IMR-90 (cell line): ENCODE measurements at regions not wholly inside any gene's neighbourhood (a gene's known extent, or its start where the extent isn't known, plus 50 kb on each side); places are given as distances from the start of the nearest gene placed in this dataset.
A peak's percentile ranks its signal among the peaks of the same experiment; 100 is the strongest.

Experiments used
- ATAC-seq: fragments of 200-7000 bp; cut with Tn5 transposase; 2 replicates; pipeline ENCODE4 v1.9.1; 2020; ENCODE audit warnings: low read depth, mild to moderate bottlenecking, moderate library complexity
- BruUV-seq: library from RNA; stranded (reverse); fragments of 400-500 nt; replicated peaks from 2 replicates; lab custom pipeline; 2021; lab: Mats Ljungman, UMichigan
- CTCF ChIA-PET: fragments of 300-600 bp; formaldehyde crosslinking; extraction: SDS; loops from one replicate; lab custom pipeline; 2021; ENCODE audit warnings: antibody characterized with exemption; lab: Yijun Ruan, JAX
- POLR2A ChIA-PET: fragments of 300-600 bp; sonication (Branson Sonifier 250); formaldehyde crosslinking; loops from one replicate; lab custom pipeline; 2022; ENCODE audit warnings: antibody characterized with exemption; ENCODE audit not compliant: unreplicated experiment; lab: Charles Lee
- DNase-seq: peaks from one replicate; pipeline ENCODE4 v3.0.0; 2013
- H2AFZ ChIP-seq: replicated peaks from 2 replicates; pipeline ENCODE3; 2013; ENCODE audit warnings: low read length, mild to moderate bottlenecking; ENCODE audit not compliant: poor library complexity
- H2AK5ac ChIP-seq: 2 replicates; pipeline ENCODE4 v1.6.1; 2013; ENCODE audit warnings: low read depth, low read length, inconsistent platforms
- H2AK9ac ChIP-seq: replicated peaks from 2 replicates; pipeline ENCODE3; 2013; ENCODE audit warnings: mild to moderate bottlenecking, low read depth, low read length, moderate library complexity; ENCODE audit not compliant: poor library complexity
- H2BK120ac ChIP-seq: 2 replicates; pipeline ENCODE4 v1.6.1; 2013; ENCODE audit warnings: low read depth, low read length, inconsistent platforms
- H2BK15ac ChIP-seq: 3 replicates; pipeline ENCODE4 v1.6.1; 2013; ENCODE audit warnings: low read depth, low read length, inconsistent platforms
- H2BK20ac ChIP-seq: 2 replicates; pipeline ENCODE4 v1.6.1; 2013; ENCODE audit warnings: low read depth, mild to moderate bottlenecking, inconsistent platforms, low read length, moderate library complexity
- H2BK5ac ChIP-seq: 2 replicates; pipeline ENCODE4 v1.6.1; 2013; ENCODE audit warnings: mild to moderate bottlenecking, low read depth, low read length, inconsistent platforms; ENCODE audit not compliant: poor library complexity, severe bottlenecking
- H3K14ac ChIP-seq: replicated peaks from 2 replicates; pipeline ENCODE4 v1.6.1; 2013; ENCODE audit warnings: low read depth, low read length, inconsistent platforms
- H3K18ac ChIP-seq: 2 replicates; pipeline ENCODE4 v1.6.1; 2013; ENCODE audit warnings: low read depth, low read length, control low read depth
- H3K23ac ChIP-seq: 2 replicates; pipeline ENCODE4 v1.6.1; 2013; ENCODE audit warnings: low read depth, low read length, inconsistent platforms
- H3K27ac ChIP-seq: 2 replicates; pipeline ENCODE4 v1.5.1; 2013; ENCODE audit warnings: mild to moderate bottlenecking, control low read depth, low read length; ENCODE audit not compliant: insufficient read depth
- H3K27me3 ChIP-seq: 2 replicates; pipeline ENCODE4 v1.6.1; 2013; ENCODE audit warnings: low read length; ENCODE audit not compliant: control insufficient read depth, insufficient read depth
- H3K36me3 ChIP-seq: 2 replicates; pipeline ENCODE4 v1.6.1; 2013; ENCODE audit warnings: low read length, mixed read lengths; ENCODE audit not compliant: control insufficient read depth, insufficient read depth
- H3K4ac ChIP-seq: 2 replicates; pipeline ENCODE4 v1.6.1; 2013; ENCODE audit warnings: low read depth, low read length, inconsistent platforms
- H3K4me1 ChIP-seq: 2 replicates; pipeline ENCODE4 v1.6.1; 2013; ENCODE audit warnings: low read length, mixed read lengths; ENCODE audit not compliant: control insufficient read depth, insufficient read depth
- H3K4me2 ChIP-seq: 2 replicates; pipeline ENCODE4 v1.6.1; 2013; ENCODE audit warnings: low read depth, mild to moderate bottlenecking, control low read depth, low read length, moderate library complexity
- H3K4me3 ChIP-seq: 2 replicates; pipeline ENCODE4 v1.5.1; 2013; ENCODE audit warnings: low read depth, mild to moderate bottlenecking, control low read depth, low read length, moderate library complexity; ENCODE audit not compliant: insufficient read depth
- H3K56ac ChIP-seq: 2 replicates; pipeline ENCODE4 v1.6.1; 2013; ENCODE audit warnings: low read length, inconsistent platforms; ENCODE audit not compliant: insufficient read depth; ENCODE audit errors: extremely low read depth
- H3K79me1 ChIP-seq, 2 experiments: 2 replicates each; pipeline ENCODE4 v1.6.1; 2013; ENCODE audit warnings: low read length in 2 of 2, inconsistent platforms in 1 of 2, low read depth in 1 of 2
- H3K9ac ChIP-seq: 2 replicates; pipeline ENCODE4 v1.6.1; 2013; ENCODE audit warnings: low read depth, low read length, control low read depth
- H3K9me1 ChIP-seq: 2 replicates; pipeline ENCODE4 v1.6.1; 2013; ENCODE audit warnings: low read length, inconsistent platforms; ENCODE audit not compliant: insufficient read depth
- H3K9me3 ChIP-seq: 2 replicates; pipeline ENCODE4 v1.6.1; 2013; ENCODE audit warnings: low read length; ENCODE audit not compliant: control insufficient read depth, insufficient read depth
- H4K20me1 ChIP-seq: 2 replicates; pipeline ENCODE4 v1.6.1; 2013; ENCODE audit warnings: low read length, inconsistent platforms; ENCODE audit not compliant: insufficient read depth
- H4K5ac ChIP-seq: 2 replicates; pipeline ENCODE4 v1.6.1; 2013; ENCODE audit warnings: mild to moderate bottlenecking, low read depth, low read length, control low read depth
- H4K8ac ChIP-seq, 2 experiments: 2 replicates each; pipeline ENCODE4 v1.6.1; 2013; ENCODE audit warnings: low read depth in 2 of 2, low read length in 2 of 2, control low read depth in 1 of 2, inconsistent platforms in 1 of 2
- H4K91ac ChIP-seq: 2 replicates; pipeline ENCODE4 v1.6.1; 2013; ENCODE audit warnings: low read depth, low read length, inconsistent platforms; ENCODE audit not compliant: insufficient read depth
- CEBPB ChIP-seq: IDR thresholded peaks from 2 replicates; pipeline ENCODE4 v1.6.1; 2012; ENCODE audit warnings: low read depth, low read length, improper control_type of control experiment
- NFE2L2 ChIP-seq: fragments of 150-350 bp; IDR thresholded peaks from 2 replicates; pipeline ENCODE4 v1.6.1; 2016; ENCODE audit warnings: low read depth, mild to moderate bottlenecking, low read length
- WGBS, 2 experiments: methylation state at CpG; one replicate each; pipeline versions ENCODE4 v1.1.5 to v1.1.7; 2013; ENCODE audit warnings: missing lambda C conversion rate in 2 of 2; ENCODE audit not compliant: insufficient read length in 1 of 2; ENCODE audit errors: extremely low coverage in 2 of 2; 5-methylcytosine and 5-hydroxymethylcytosine counted together
- dilution Hi-C: fragments of 300-500 bp; cut with HindIII; formaldehyde crosslinking; loops from one replicate; pipeline ENCODE4 v1.14.3; 2018; ENCODE audit warnings: low sequenced_read_pairs; ENCODE audit not compliant: unreplicated experiment
- in situ Hi-C: fragments of 300-500 bp; cut with MboI; formaldehyde crosslinking; loops from 3 replicates; pipeline ENCODE4 v1.14.3; 2019; ENCODE audit warnings: low sequenced_read_pairs, inconsistent platforms, mixed read lengths
- intact Hi-C: fragments of 100-400 bp; cut with micrococcal nuclease; formaldehyde crosslinking; loops from 2 replicates; pipeline ENCODE4 v1.10.0; 2022

DNA sequence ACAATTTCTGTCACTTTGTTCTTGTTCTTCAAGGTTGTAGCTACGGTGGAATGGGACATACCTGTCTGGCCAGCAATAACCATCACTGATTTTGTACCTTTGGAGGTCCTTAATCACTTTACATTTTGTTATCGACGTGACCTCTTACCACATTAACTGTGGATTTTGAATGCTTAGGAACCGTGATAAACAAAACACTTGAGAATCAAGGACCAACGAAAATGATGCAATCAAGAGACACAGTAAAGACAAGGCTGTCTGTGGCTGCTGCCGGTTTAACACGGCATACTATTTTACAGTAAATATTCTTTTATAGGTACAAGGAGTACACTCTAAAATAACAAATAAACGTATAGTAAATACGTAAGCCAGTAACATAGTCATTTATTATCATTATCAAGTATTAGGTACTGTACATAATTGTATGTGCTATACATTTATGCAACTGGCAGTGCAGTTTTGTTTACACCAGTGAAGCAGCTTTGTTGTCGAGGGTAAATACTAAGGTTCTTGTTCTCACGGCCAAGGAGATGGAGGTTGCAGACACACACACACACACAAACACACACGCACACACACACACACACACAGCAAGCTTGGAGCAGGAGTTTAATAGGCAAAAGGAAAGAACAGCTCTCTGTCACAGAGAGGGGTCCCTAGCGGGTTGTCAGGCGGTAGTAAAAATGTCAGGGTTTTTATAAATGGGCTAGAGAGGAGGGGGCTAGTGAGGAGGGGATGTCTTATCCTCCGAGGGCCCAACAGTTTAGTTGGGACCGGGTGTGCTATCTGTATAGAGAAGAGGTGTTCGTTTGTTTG, 194.7 kb upstream of the CXorf51B start:
- intact Hi-C loops = no loop called here
- no peak overlapping the region for H2AK9ac ChIP-seq
- no peak overlapping the region for H3K9ac ChIP-seq
- TF ChIP-seq NFE2L2 (no peak), CEBPB (0 out of 2 replicates have a peak, but pooled peaks have one; percentile 4)
- no peak overlapping the region for H2BK5ac ChIP-seq
- dilution Hi-C loops = no loop called here
- H3K27ac ChIP-seq = no peak overlapping the region
- H2BK120ac ChIP-seq = no peak overlapping the region
- no peak overlapping the region for H2AFZ ChIP-seq
- ATAC-seq (no peak), DNase-seq (no peak)
- H4K8ac ChIP-seq = no peak overlapping the region
- H4K91ac ChIP-seq = no peak overlapping the region
- H3K9me1 ChIP-seq = no peaks in the 10 kb centered on the region
- H3K4ac ChIP-seq = no peak overlapping the region
- H2BK20ac ChIP-seq = no peak overlapping the region
- H3K4me2 ChIP-seq = no peak overlapping the region
- ChIA-PET CTCF (no interaction called here), POLR2A (no interaction called here)
- no peak overlapping the region for H2AK5ac ChIP-seq
- no peak overlapping the region for H3K14ac ChIP-seq
- no peaks in the 10 kb centered on the region for H3K27me3 ChIP-seq
- no peak overlapping the region for H2BK15ac ChIP-seq
- H3K36me3 ChIP-seq = no peaks in the 10 kb centered on the region
- H4K5ac ChIP-seq = no peak overlapping the region
- H3K23ac ChIP-seq = no peak overlapping the region
- H3K18ac ChIP-seq = no peak overlapping the region
- no peaks in the 10 kb centered on the region for H3K79me1 ChIP-seq
- no CpG with 5 or more reads among the region's 17 CpGs for WGBS, 2 experiments
- no peaks in the 10 kb centered on the region for H3K4me1 ChIP-seq
- peaks cover 2% of the 10 kb centered on the region for H3K9me3 ChIP-seq
- H3K56ac ChIP-seq = no peak overlapping the region
- in situ Hi-C loops = no loop called here
- no peaks in the 10 kb centered on the region for H4K20me1 ChIP-seq
- no peak overlapping the region for H3K4me3 ChIP-seq
- BruUV-seq = no TSS peak
